ENCODE measurements at regions not wholly inside any gene's neighbourhood (a gene's known extent, or its start where the extent isn't known, plus 50 kb on each side); places are given as distances from the start of the nearest gene placed in this dataset.

- no peak for TF ChIP-seq EZH2phosphoT487 (conservative IDR thresholded peaks at IDR 0.05; ENCODE audit: low read length)
- TF ChIP-seq CTCF (IDR thresholded peaks at IDR 0.05; ENCODE audit: insufficient read depth, low read length, poor library complexity, severe bottlenecking), result no peak
Observed at GRCh38 chr18:66316701-66317100, 287.2 kb downstream of the CDH19 start.
